ENCODE measurements at regions not wholly inside any gene's neighbourhood (a gene's known extent, or its start where the extent isn't known, plus 50 kb on each side); places are given as distances from the start of the nearest gene placed in this dataset.

GRCh38 chr15:81604713-81605112, 230.7 kb upstream of the TMC3 start:
- DNase-seq: no peak
- Histone ChIP-seq H3K27me3 (no peaks in the 10 kb centered on the region), H3K36me3 (no peaks in the 10 kb centered on the region), H3K9me3 (peaks cover 15% of the 10 kb centered on the region), H3K4me3 (no peak overlapping the region)

GRCh38 chr15:81596159-81596865, 222.3 kb upstream of the TMC3 start:
- no peak for DNase-seq
- H3K27me3 ChIP-seq: no peaks in the 10 kb centered on the region
- H3K9me3 ChIP-seq: peaks cover 16% of the 10 kb centered on the region
- no peaks in the 10 kb centered on the region for H3K36me3 ChIP-seq
- no peak overlapping the region for H3K4me3 ChIP-seq

- H3K9me3 ChIP-seq: peaks cover 10% of the 10 kb centered on the region
- no peaks in the 10 kb centered on the region for H3K36me3 ChIP-seq
- H3K27me3 ChIP-seq: no peaks in the 10 kb centered on the region
- DNase-seq: no peak
- no peak overlapping the region for H3K4me3 ChIP-seq
These were observed 221.7 kb upstream of the TMC3 start for GRCh38 chr15:81595752-81596151.

- no peaks in the 10 kb centered on the region for H3K27me3 ChIP-seq
- no peak for DNase-seq
- no peaks in the 10 kb centered on the region for H3K36me3 ChIP-seq
- no peak overlapping the region for H3K4me3 ChIP-seq
- no peaks in the 10 kb centered on the region for H3K9me3 ChIP-seq
These were observed 215.7 kb upstream of the TMC3 start for GRCh38 chr15:81589671-81590070.

GRCh38 chr15:81575436-81576123, 201.6 kb upstream of the TMC3 start:
- Histone ChIP-seq H3K9me3 (peaks cover 4% of the 10 kb centered on the region), H3K36me3 (no peaks in the 10 kb centered on the region), H3K4me3 (no peak overlapping the region), H3K27me3 (peaks cover 2% of the 10 kb centered on the region; the same call in 1 of the 2 replicates)
- DNase-seq: no peak

- Histone ChIP-seq H3K9me3 (no peaks in the 10 kb centered on the region), H3K4me3 (no peak overlapping the region), H3K27me3 (peaks cover 2% of the 10 kb centered on the region; the same call in 1 of the 2 replicates), H3K36me3 (no peaks in the 10 kb centered on the region)
- no peak for DNase-seq
These were observed 199.2 kb upstream of the TMC3 start for GRCh38 chr15:81573098-81573746.

GRCh38 chr15:81572190-81572589, 198.2 kb upstream of the TMC3 start:
- DNase-seq: no peak
- Histone ChIP-seq H3K4me3 (no peak overlapping the region), H3K27me3 (peaks cover 2% of the 10 kb centered on the region; the same call in 1 of the 2 replicates), H3K9me3 (no peaks in the 10 kb centered on the region), H3K36me3 (no peaks in the 10 kb centered on the region)

- no peak overlapping the region for H3K4me3 ChIP-seq
- no peaks in the 10 kb centered on the region for H3K36me3 ChIP-seq
- H3K9me3 ChIP-seq: no peaks in the 10 kb centered on the region
- peaks cover 2% of the 10 kb centered on the region; the same call in 1 of the 2 replicates for H3K27me3 ChIP-seq
- no peak for DNase-seq
These were observed 195.5 kb upstream of the TMC3 start for GRCh38 chr15:81569286-81570080.

- H3K4me3 ChIP-seq: no peak overlapping the region
- H3K36me3 ChIP-seq: no peaks in the 10 kb centered on the region
- no peak for DNase-seq
- peaks cover 2% of the 10 kb centered on the region; the same call in 1 of the 2 replicates for H3K27me3 ChIP-seq
- H3K9me3 ChIP-seq: no peaks in the 10 kb centered on the region
These were observed 193.9 kb upstream of the TMC3 start for GRCh38 chr15:81567924-81568323.

GRCh38 chr15:81562986-81563385, 189.0 kb upstream of the TMC3 start:
- DNase-seq: no peak
- Histone ChIP-seq H3K27me3 (no peaks in the 10 kb centered on the region), H3K4me3 (no peak overlapping the region)

GRCh38 chr15:81560405-81560804, 186.4 kb upstream of the TMC3 start:
- peaks cover 2% of the 10 kb centered on the region; the same call in 1 of the 2 replicates for H3K9me3 ChIP-seq
- H3K27me3 ChIP-seq: no peaks in the 10 kb centered on the region
- H3K36me3 ChIP-seq: no peaks in the 10 kb centered on the region
- no peak for DNase-seq
- no peak overlapping the region for H3K4me3 ChIP-seq

More at GRCh38 chr15:81562986-81563385, 189.0 kb upstream of the TMC3 start:
- Histone ChIP-seq H3K36me3 (no peaks in the 10 kb centered on the region), H3K9me3 (peaks cover 2% of the 10 kb centered on the region; the same call in 1 of the 2 replicates)

- Histone ChIP-seq H3K9me3 (peaks cover 2% of the 10 kb centered on the region; the same call in 1 of the 2 replicates), H3K4me3 (no peak overlapping the region), H3K27me3 (no peaks in the 10 kb centered on the region), H3K36me3 (no peaks in the 10 kb centered on the region)
- DNase-seq: no peak
These were observed 184.0 kb upstream of the TMC3 start for GRCh38 chr15:81558056-81558455.

GRCh38 chr15:81555346-81555745, 181.3 kb upstream of the TMC3 start:
- no peaks in the 10 kb centered on the region for H3K36me3 ChIP-seq
- H3K27me3 ChIP-seq: no peaks in the 10 kb centered on the region
- no peak for DNase-seq
- no peak overlapping the region for H3K4me3 ChIP-seq
- H3K9me3 ChIP-seq: peaks cover 2% of the 10 kb centered on the region; the same call in 1 of the 2 replicates

- Histone ChIP-seq H3K4me3 (no peak overlapping the region), H3K36me3 (no peaks in the 10 kb centered on the region)
- DNase-seq: peak; percentile 81
These were observed 174.5 kb upstream of the TMC3 start for GRCh38 chr15:81548365-81549130.

GRCh38 chr15:81547521-81548132, 173.6 kb upstream of the TMC3 start:
- no peaks in the 10 kb centered on the region; the same call in 1 of the 2 replicates for H3K9me3 ChIP-seq
- no peaks in the 10 kb centered on the region for H3K27me3 ChIP-seq
- no peak overlapping the region for H3K4me3 ChIP-seq
- no peaks in the 10 kb centered on the region for H3K36me3 ChIP-seq
- DNase-seq: no peak

More at GRCh38 chr15:81548365-81549130, 174.5 kb upstream of the TMC3 start:
- Histone ChIP-seq H3K9me3 (no peaks in the 10 kb centered on the region), H3K27me3 (no peaks in the 10 kb centered on the region)

All from MG63 (cell line).